HCEC 1CT (cell line): ENCODE measurements at regions not wholly inside any gene's neighbourhood (a gene's known extent, or its start where the extent isn't known, plus 50 kb on each side); places are given as distances from the start of the nearest gene placed in this dataset.

Experiments
- DNase-seq: peaks from one replicate; pipeline ENCODE4 v3.0.0-alpha.2; 2017

DNA sequence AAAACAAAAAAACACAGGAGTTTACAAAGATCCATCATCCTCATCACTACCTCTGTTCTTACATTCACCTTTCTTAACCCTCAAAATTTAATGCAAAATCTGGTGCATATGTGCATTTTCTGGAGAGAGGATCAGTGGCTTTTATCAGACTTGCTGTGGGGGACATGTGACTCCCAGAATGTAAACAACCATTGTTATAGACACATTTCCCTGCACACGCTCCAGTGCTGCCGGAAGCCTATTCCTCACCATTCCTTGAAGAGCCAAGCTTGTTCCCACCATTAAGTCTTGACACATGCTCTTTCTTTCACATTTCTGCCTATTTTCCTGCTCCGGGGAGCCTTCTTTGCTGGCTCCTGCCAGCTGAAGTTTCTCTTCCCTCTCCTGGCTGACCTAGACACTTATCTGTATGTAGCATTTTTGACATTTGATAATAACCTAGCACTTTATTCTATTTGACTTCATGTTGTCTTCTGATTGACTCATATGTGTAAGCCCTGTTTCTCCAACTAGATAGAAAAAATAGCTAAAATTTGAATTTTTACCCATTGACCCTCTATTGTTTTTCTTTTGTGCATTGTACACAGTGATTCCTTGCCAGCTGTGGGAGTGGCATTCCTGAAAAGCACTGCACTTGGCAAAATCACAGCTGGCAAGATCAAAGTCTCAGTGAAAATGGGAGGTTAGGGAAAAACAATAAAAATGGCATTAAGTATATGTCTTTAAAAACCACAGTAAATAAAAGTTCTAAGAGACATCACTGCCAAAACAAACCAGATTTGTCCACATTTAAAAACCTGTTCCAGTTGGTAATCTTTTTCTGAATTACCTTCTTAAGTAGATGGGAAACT, 76.8 kb upstream of the CIBAR2 start:
- no peak for DNase-seq

DNA sequence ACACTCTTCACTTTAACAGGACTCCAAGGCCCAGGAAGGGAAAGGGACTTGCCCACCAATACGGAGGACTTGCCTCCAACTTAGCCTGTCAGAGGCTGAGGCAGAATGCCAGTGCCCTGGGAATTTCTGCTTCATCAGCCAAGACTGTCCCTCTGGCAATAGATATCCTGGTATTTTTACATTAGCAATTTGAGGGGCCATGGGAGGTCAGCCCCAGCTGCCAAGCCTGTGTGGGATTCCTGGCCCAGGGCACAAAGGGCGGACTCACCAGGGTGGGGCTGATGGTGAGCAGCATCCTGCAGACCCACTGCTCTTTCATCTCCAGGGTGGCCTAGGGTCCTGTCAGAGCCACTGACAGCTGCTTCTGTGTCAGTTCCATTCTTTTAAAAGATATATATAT, 78.3 kb upstream of the CIBAR2 start:
- DNase-seq: no peak

DNA sequence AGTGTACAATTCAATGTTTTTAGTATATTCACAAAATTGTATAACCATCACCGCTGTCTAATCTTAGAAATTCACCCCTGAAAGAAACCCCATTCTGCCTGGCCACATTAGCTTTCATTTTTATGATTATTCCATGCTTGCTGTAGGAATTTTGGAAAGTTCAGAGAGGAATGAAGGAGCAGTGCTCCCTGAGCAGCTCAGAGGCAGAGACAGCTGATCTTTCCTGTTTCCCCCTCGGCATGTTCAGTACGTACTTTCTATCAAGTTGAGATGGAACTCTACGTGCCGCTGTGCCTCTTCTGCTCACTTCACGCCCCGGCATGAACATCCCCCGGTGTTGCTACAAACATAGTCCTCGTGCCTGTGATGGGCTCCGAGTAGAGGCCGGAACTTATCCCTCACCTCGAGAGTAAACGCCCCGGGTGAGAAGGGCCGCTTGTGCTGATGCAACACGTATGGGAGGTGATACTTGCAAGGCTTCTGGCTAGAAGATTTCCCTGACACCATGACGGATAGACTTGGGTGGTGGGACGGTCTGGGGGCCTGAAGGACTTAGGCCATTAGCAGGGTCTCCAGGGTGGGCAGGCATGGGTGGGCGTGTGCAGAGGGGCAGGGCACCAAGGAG, 79.2 kb upstream of the CIBAR2 start:
- no peak for DNase-seq

DNA sequence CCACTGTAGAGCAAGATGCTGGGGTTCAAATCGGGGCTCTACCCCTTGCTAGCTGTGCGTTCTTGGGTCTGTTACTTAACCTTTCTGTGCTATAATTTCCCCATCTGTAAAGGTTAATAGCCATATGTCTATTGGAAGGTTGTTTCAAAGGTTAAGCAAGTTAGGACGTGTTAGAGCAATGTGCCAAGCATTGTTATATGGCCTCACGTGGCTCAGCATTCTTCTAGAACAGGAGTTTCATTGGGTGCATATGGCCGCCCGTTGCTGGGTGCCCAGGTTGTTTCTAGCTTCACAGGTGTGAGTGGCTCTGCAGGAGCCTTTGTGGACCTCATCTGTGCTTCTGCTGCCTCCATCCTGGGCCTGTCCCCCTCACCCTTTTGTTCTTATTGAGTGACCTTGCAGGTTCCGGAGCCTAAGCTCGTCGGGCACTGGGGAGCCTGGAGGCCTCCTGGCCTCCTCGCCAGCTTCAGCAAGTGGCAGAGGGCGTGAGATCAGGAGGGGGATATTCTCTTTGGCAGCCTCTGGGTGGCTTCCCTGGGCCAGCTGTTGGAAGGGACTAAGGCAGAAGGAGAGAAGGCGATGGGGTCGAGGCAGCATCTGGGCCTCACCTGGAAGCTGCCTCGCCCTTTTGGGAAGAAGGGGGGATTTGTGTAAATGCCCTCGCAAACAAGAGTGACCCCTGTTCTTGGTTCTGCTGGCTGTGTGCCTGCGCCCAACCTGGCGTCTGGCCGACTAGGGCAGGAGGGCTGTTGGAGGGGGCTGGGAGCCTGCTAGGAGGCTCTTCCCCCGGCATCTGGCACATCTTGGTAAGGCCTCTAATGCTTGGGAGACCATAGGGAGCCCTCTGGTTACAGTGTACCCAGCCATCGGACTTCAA, 80.2 kb upstream of the CIBAR2 start:
- no peak for DNase-seq

DNA sequence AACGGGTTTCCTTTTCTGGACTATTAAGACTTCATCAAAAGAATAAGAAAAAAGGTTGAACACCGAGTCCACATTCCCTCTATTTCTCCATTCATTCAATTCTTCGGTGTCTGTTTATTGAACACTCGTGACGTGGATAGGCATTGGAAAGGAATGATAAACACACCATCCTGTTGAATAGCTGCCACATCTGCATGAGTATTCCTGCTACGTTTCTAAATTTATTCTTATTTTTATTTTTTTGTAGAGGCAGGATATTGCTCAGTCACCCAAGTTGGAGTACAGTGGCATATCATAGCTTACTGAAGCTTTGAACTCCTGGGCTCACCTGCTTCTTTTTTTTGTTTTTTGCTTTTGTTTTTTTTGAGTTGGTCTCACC, 80.8 kb upstream of the CIBAR2 start:
- peak; percentile 48 for DNase-seq

DNA sequence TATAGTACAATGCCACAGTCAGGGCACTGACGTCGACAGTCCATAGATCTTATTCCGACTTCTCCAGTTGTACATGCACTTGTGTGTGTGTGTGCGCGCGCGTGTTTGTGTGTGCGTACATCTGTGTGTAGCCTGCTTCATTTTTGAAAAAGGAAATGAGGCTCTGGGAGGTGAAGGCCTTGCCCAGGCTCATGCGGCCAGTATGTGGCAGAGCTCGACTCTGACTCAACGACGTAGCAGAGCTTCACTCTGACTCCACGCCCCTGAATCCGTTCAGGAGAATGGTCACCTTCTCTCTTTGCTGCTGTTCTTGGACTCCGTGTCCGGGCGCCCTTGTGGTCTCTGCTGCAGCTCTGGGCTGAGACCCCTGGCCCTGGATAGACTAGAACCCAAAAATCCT, 81.6 kb upstream of the CIBAR2 start:
- no peak for DNase-seq

DNA sequence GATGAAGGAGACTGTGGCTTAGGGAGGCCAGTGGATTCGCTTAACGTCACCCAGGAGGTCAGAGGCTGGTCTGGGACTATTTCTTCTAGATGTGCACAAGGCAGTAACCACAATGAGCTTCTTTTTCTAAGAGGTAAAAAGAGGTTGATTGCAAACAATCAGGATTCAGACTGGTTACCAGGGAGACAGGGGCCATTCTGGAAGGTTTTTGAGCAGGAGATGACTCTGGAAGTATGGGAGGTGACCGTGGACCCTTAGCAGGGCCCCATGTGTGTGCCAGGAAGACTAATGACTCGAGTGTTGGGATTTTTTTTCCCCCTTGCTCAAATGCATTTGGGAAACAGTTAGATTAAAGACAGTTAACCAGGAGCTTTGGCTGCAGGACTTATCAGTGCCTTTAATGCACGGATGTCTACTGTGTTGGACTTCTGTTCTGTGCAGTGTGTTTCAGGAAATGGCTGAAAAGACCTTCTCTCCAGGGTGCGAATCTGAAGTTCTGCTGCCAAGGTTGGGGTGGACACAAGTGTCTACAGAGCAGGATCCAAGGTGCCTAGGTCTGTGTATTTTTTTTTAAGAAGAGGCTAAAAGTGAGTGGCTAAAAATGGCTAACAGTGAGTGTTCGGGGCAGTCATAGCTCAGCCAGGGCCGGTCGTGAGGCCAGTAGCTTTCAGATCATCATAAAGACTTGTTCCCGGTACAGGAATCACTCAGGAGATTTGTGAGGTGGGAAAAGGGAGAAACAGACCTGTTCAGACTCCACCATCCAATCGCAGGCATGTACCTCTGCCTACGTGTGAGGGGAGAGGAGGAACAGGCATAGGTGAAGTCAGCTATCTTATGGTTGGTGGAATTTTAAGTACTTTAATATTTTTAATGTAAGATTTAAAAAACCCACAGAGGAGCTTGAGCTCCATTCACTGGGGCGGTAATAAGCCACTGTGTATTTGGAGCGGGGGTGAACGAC, 82.3 kb upstream of the CIBAR2 start:
- no peak for DNase-seq

DNA sequence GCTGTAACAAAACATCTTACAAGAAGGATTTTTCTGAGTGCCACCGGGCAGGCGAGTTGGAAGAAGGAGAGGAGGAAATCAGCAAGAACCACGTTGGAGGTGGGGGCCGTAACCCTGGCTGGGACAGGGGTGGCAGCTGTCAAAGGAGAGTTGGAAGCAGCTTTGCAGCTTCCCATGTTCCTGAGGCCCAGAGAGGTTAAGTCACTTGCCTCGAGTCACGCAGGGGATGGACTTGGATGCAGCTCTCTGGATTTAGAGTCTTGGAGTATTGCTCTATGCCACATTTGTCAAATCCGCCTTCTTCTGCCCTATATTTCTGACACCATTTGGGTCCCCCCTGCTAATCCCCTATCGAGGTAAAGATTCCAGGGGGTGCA, 83.0 kb upstream of the CIBAR2 start:
- no peak for DNase-seq

DNA sequence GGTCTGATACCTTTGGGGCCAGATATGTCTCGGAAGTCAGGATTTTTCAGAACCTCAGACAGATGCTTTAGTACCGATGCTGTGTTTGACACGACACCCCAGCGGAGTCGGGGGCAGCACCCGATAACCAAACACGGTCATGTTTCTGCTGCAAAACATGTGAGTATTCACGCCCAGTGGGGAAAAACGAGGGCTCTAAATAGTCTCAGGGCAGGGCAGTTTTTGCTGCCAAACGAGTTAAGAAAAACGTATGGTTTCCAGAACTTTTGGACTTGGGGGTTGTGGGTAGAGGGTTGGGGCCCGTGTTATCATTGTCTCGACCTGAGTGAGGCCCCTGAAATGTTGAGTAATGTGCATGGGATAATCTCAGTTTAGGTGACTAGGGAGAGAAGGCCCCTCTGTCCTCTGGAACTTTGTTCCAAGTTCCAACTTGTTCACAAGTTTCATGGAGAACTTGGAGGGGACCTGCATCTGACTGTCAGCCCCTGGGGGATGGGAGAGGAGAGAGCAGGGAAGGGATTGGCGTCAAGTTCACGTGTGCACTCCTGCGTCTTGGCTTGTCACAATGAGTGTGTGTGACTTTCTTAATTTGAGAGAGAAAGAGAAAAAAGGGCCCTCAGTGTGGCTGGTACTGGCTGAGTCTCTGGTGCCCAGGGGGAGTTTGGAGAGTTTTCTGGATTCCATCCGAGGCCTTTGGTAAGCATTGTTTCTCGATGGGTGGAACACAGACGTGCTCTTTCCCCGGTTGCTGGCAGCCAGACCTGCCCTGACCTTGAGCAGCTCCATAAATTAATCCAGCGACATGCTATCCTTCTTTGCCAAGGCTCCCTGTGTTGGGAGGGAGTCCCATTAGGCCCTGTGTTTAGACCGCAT, 83.9 kb upstream of the CIBAR2 start:
- DNase-seq: no peak

DNA sequence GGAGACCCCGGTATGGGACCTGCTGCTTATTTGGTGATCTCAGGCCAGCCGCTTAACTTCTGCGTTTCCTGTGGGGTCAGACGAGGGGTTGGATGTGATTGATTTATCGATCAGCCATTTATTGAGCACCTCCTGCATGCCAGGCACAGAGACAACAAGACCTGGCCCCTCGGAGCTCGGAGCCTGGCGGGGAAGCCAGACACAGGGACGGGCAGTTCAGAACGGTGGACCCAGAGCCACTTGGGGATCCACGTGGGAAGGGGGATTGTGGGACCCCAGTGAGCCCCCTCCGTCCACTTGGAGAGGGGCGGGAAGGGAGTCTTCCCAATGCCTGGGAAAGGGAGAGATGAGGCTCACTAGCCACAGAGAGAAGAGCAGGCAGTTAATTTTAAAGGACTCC, 84.7 kb upstream of the CIBAR2 start:
- DNase-seq: no peak

DNA sequence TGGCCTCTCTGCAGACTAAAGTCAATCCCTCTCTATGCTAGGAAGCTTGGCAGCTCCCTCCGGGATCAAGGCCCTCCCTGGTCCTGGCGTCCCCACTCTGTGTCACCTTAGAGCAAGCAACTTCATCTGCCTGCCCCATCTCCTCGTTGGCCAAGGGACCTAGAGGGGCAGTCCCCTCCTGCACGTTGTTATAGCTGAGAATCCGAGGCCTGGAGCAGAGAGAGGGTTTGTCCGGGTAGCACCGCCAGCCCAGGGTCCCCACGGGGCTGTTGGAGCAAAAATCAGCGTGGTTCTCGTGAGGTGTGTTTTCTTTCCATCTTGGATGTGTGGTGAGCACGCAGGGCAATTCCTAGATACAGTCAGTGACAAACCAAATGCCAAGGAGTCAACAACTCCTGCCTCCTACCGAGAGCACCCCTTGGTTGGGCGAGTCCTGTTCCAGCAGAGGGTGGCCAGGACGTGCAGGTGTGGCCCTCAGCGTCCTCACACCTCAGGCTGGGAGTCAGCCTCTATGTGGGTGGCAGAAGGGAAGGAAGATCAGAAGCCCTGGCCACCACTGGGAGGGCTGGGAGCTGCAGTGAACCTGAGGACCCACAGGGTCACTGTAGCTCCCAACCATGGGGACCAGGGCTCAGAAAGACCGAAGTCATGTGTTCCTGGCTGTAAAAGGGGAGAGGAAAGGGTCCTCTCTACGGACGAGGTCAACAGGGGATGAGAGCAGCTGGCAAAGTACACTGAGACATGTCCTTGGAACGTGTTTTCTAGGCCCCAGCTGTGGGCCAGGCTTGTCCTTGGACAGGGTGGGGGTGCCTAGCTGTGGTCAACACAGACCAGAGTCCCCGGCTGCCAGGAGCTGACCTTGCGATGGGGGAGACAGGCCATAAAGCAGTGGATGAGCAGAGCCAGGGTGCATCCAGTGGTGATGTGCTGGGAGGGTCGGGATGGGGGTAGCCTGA, 85.6 kb upstream of the CIBAR2 start:
- DNase-seq: no peak

DNA sequence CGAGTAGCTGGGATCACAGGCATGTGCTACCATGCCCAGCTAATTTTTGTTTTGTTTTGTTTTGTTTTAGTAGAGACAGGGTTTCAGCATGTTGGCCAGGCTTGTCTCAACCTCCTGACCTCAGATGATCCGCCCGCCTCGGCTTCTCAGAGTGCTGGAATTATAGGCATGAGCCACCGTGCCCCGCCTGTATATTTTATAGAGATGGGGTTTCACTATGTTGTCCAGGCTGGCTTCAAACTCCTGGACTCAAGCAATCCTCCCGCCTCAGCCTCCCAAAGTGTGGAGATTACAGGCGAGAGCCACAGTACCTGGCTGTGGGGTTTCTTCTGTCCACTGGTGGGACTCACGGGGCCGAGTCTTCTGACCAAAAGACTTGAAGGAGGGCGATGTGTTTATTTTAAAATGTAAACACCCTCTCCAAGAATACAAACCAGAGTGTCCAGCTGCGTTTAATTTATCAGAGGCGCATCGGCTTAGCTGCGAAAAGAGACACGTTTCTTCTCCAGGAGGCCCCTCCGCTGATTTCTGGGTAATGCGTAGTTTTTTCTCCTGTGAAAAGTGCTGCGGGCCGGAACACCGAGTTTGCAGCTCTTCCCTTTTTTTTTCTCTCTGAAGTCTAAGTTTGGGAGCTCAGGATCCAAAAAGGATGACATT, 86.9 kb upstream of the CIBAR2 start:
- DNase-seq: peak; percentile 51

DNA sequence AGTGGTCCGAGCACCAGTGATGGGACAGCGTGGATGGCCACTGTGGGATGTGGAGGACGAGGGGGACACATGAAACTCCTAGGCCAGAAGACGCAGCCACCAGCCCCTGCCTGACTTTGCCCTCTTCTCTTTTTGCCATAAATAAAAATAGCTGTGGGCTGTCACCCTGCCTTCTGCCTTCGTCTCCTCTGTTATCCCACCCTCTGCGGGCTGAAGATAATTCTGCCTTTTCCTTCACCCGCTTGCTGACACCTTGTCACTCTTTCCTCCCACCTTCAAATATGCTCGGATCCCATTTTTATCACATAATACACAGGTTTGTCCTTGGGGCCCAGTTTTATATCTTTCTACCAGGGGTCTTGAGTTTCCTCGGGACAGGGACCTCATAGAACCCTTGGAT, 87.6 kb upstream of the CIBAR2 start:
- DNase-seq: no peak

DNA sequence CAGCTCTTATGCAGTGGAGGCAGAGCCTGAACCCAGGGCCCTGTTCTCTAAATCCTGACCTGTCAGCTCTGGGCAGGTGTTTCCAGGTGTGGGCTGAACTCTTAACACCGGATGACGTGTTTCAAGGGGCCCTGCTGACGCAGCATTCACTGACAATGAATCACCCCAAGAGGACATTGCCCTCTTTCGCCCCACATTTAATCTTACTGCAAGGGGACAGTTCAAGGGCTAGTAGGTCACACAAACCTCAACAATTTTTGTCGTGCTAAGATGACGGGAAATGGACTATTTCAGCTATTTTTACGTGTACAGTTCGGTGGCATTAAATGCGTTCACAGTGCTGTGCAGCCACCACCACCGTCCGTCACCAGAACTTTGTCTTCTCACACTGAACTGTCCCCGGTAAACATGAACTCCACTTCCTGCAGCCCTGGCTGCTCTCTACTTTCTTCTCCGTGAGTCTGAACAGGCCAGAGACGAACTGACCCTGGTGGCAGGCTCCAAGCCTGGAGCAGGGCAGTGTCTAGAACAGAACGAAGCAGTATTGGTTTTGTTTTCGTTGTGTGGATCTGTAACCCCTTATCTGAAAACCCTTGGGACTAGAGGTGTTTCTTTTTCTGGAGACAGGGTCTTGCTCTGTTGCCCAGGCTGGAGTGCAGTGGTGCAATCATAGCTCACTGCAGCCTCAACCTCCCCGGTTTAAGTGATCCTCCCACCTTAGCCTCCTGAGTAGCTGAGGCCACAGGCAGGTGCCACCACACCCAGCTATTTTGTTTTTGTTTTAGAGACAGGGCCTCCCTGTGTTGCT, 88.4 kb upstream of the CIBAR2 start:
- peak; percentile 64 for DNase-seq

DNA sequence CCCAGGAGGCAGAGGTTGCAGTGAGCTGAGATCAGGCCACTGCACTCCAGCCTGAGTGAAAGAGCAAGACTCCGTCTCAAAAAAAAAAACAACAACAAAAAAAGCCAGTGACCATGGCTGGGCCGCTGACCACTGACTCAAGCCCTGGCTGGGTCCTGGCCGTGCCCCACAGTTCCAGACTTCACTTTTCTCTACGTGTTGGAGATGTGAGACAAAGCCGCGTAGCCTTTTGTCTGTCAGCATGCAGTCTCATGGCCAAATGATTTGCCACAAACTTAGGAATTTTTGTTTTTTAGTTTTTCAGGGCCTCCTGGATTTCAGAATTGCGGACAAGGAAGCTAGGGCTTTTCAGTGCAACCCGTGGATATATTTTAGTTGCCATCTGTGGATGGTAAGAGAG, 89.3 kb upstream of the CIBAR2 start:
- DNase-seq: no peak

DNA sequence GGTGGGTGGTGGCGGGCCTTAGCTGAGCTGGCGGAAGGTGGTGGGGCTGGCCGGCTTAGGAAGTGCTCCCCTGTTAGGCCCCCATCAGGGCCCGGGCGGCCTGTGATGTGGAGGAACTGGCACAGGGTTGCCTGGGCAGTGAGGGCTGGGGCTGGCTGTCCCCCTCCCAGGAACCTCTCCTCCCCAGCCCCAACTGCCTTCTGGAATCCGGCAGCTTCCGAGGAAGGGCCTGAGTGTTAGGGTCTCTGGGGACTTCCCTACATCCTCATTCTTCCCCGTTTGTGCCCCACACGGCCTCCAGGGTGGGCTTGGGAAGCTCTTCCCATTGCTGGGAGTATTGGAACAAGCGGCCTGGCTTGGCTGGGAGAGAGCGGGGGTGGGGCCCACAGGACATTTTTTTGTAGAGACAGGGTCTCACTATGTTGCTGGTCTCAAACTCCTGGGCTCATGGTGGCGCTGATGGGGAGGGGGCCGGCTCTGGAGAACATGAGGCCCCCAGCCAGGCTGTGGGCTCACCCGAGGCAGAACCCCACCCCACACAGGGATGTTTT, 89.9 kb upstream of the CIBAR2 start:
- no peak for DNase-seq

DNA sequence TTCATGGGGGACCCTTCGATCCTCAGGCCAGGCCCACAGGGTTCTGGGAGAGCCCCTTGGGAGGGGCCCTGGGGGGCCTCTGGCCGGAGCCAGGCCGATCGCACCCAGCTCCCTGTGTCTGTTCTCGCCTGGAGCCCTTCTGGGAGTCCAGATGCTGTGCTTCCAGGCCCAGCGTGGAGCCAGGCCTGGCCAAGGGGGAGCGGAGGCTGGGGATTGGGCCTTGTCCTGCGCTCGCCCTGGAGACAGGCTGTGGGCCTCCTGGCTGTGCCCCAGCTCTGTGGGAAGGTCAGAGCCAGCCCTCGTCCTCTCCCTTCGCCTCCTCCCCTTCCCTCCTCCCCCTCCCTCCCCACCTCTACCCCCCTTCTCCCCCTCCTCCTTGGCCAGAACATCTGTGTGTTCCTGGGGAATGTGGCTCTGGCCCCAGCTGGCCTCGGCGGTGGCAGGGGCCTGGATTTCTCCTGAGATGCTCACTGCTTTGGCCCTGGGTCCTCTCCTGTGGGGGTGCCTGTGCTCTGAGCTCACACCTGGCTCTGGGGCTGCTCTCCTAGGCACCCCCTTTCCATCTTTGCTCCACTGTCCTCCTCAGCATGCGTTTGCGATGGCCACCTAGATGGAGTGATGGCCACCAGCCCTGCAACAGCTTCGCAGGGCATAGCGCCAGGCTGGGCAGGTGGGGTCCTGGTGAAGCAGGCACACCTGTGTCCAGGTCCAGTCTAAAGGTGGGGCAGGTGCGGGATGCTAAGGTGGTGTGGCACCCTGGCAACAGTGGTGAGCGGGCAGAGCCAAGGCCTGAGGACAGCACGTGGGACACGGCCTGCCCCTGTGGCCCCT, 90.6 kb upstream of the CIBAR2 start:
- DNase-seq: peak; percentile 81

DNA sequence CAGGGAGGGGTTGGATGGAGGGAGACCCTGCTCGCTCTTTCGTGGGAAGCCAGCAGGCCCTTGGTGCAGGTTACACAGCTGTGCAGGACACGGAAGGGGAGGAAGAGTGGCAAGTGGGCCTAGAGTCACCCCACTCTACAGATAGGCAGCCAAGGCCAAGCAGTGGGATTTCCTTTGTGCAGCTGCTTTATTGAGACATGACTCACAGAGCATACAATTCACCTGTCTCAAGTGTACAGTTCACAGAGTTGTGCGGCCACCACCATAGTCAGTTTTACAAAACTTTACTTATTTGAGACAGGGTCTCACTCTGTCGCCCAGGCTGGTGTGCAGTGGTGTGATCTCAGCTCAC, 91.2 kb upstream of the CIBAR2 start:
- DNase-seq: no peak
